ENCODE measurements at regions not wholly inside any gene's neighbourhood (a gene's known extent, or its start where the extent isn't known, plus 50 kb on each side); places are given as distances from the start of the nearest gene placed in this dataset.

- H3K27ac ChIP-seq (ENCODE audit: low read depth, low read length): no peak overlapping the region
- peaks cover 1% of the 10 kb centered on the region; the same call in 1 of the 2 replicates for H3K9me3 ChIP-seq (ENCODE audit: insufficient read depth, low read length)
- no peak overlapping the region for H3K9ac ChIP-seq (ENCODE audit: low read length)
- no peaks in the 10 kb centered on the region for H3F3A ChIP-seq (ENCODE audit: insufficient read depth)
- H3K79me2 ChIP-seq (ENCODE audit: insufficient read depth, low read length): no peaks in the 10 kb centered on the region
- H3K9me2 ChIP-seq (replicated peaks; ENCODE audit: insufficient read depth, low read length): no peaks in the 10 kb centered on the region
- TF ChIP-seq EZH2phosphoT487 (conservative IDR thresholded peaks at IDR 0.05; ENCODE audit: low read length) (no peak), CTCF (IDR thresholded peaks at IDR 0.05; ENCODE audit: insufficient read depth, low read length, poor library complexity, severe bottlenecking) (no peak)
- no peaks in the 10 kb centered on the region for H3K27me3 ChIP-seq (ENCODE audit: low read length)
- no peak overlapping the region for H3K4me2 ChIP-seq (ENCODE audit: low read depth, low read length, poor library complexity, severe bottlenecking)
- H4K20me1 ChIP-seq (ENCODE audit: low read depth, low read length): no peaks in the 10 kb centered on the region
- no peaks in the 10 kb centered on the region for H3K36me3 ChIP-seq (ENCODE audit: low read length)
- no peak overlapping the region for H3K4me3 ChIP-seq (ENCODE audit: insufficient read depth, low read length, poor library complexity, severe bottlenecking)
- H2AFZ ChIP-seq (ENCODE audit: low read depth, low read length, severe bottlenecking): no peak overlapping the region
Measured at GRCh38 chr2:226644399-226644865, 155.2 kb downstream of the IRS1 start.

- Histone ChIP-seq H3K9me3 (ENCODE audit: insufficient read depth, low read length) (no peaks in the 10 kb centered on the region), H3K27ac (ENCODE audit: low read depth, low read length) (no peak overlapping the region), H3K4me2 (ENCODE audit: low read depth, low read length, poor library complexity, severe bottlenecking) (no peak overlapping the region), H2AFZ (ENCODE audit: low read depth, low read length, severe bottlenecking) (no peak overlapping the region), H3K79me2 (ENCODE audit: insufficient read depth, low read length) (no peaks in the 10 kb centered on the region), H3K9ac (ENCODE audit: low read length) (no peak overlapping the region), H3K36me3 (ENCODE audit: low read length) (no peaks in the 10 kb centered on the region), H4K20me1 (ENCODE audit: low read depth, low read length) (no peaks in the 10 kb centered on the region), H3K27me3 (ENCODE audit: low read length) (no peaks in the 10 kb centered on the region), H3K9me2 (replicated peaks; ENCODE audit: insufficient read depth, low read length) (no peaks in the 10 kb centered on the region), H3K4me3 (ENCODE audit: insufficient read depth, low read length, poor library complexity, severe bottlenecking) (no peak overlapping the region), H3F3A (ENCODE audit: insufficient read depth) (no peaks in the 10 kb centered on the region)
- no peak for TF ChIP-seq EZH2phosphoT487 (conservative IDR thresholded peaks at IDR 0.05; ENCODE audit: low read length)
- TF ChIP-seq CTCF (IDR thresholded peaks at IDR 0.05; ENCODE audit: insufficient read depth, low read length, poor library complexity, severe bottlenecking): no peak
Measured at GRCh38 chr2:226643946-226644282, 155.7 kb downstream of the IRS1 start.

- H3K27me3 ChIP-seq (ENCODE audit: low read length): no peaks in the 10 kb centered on the region
- no peak overlapping the region for H3K9ac ChIP-seq (ENCODE audit: low read length)
- H3K27ac ChIP-seq (ENCODE audit: low read depth, low read length): no peak overlapping the region
- H3F3A ChIP-seq (ENCODE audit: insufficient read depth): no peaks in the 10 kb centered on the region
- H3K9me2 ChIP-seq (replicated peaks; ENCODE audit: insufficient read depth, low read length): no peaks in the 10 kb centered on the region
- H3K36me3 ChIP-seq (ENCODE audit: low read length): no peaks in the 10 kb centered on the region
- no peak overlapping the region for H2AFZ ChIP-seq (ENCODE audit: low read depth, low read length, severe bottlenecking)
- H3K4me3 ChIP-seq (ENCODE audit: insufficient read depth, low read length, poor library complexity, severe bottlenecking): no peak overlapping the region
- no peak overlapping the region for H3K4me2 ChIP-seq (ENCODE audit: low read depth, low read length, poor library complexity, severe bottlenecking)
- H4K20me1 ChIP-seq (ENCODE audit: low read depth, low read length): no peaks in the 10 kb centered on the region
- no peaks in the 10 kb centered on the region for H3K79me2 ChIP-seq (ENCODE audit: insufficient read depth, low read length)
- no peaks in the 10 kb centered on the region for H3K9me3 ChIP-seq (ENCODE audit: insufficient read depth, low read length)
- TF ChIP-seq EZH2phosphoT487 (conservative IDR thresholded peaks at IDR 0.05; ENCODE audit: low read length) (no peak), CTCF (IDR thresholded peaks at IDR 0.05; ENCODE audit: insufficient read depth, low read length, poor library complexity, severe bottlenecking) (no peak)
Measured at GRCh38 chr2:226643030-226643945, 156.3 kb downstream of the IRS1 start.
